MM.1S (cell line): ENCODE measurements at regions not wholly inside any gene's neighbourhood (a gene's known extent, or its start where the extent isn't known, plus 50 kb on each side); places are given as distances from the start of the nearest gene placed in this dataset.

Source experiments
- DNase-seq: peaks from one replicate; pipeline ENCODE4 v3.0.0-alpha.2; 2015
- H2AFZ ChIP-seq: fragments of 300-600 bp; sonication (generic); 2 replicates; pipeline ENCODE4 v1.6.0; 2016; ENCODE audit warnings: antibody characterized with exemption, low read length
- H3F3A ChIP-seq: fragments of 300-600 bp; sonication (generic); 2 replicates; pipeline ENCODE4 v1.6.1; 2016; ENCODE audit warnings: mild to moderate bottlenecking, antibody characterized with exemption, low read length, moderate library complexity, mixed read lengths; ENCODE audit not compliant: insufficient read depth
- H3K27ac ChIP-seq: fragments of 300-600 bp; sonication (generic); 2 replicates; pipeline ENCODE4 v1.5.1; 2016; ENCODE audit warnings: mild to moderate bottlenecking, low read length
- H3K27me3 ChIP-seq: fragments of 300-600 bp; sonication (generic); replicated peaks from 2 replicates; pipeline ENCODE4 v1.6.0; 2016; ENCODE audit warnings: low read length; ENCODE audit not compliant: insufficient read depth
- H3K36me3 ChIP-seq: fragments of 300-600 bp; sonication (generic); replicated peaks from 2 replicates; pipeline ENCODE4 v1.6.1; 2016; ENCODE audit warnings: mild to moderate bottlenecking, low read length, mixed read lengths; ENCODE audit not compliant: insufficient read depth
- H3K4me1 ChIP-seq: fragments of 300-600 bp; sonication (generic); 2 replicates; pipeline ENCODE4 v1.6.1; 2016; ENCODE audit warnings: low read length, mixed read lengths
- H3K4me2 ChIP-seq: fragments of 300-600 bp; sonication (generic); 2 replicates; pipeline ENCODE4 v1.6.0; 2016; ENCODE audit warnings: low read depth, low read length
- H3K4me3 ChIP-seq: fragments of 300-600 bp; sonication (generic); 2 replicates; pipeline ENCODE4 v1.5.1; 2016; ENCODE audit warnings: low read length, mixed read lengths
- H3K79me2 ChIP-seq: fragments of 300-600 bp; sonication (generic); 2 replicates; pipeline ENCODE4 v1.6.1; 2016; ENCODE audit warnings: mixed run types, low read length, mixed read lengths
- H3K9ac ChIP-seq: fragments of 300-600 bp; sonication (generic); 2 replicates; pipeline ENCODE4 v1.6.1; 2016; ENCODE audit warnings: low read length, mixed read lengths
- H3K9me2 ChIP-seq: fragments of 300-600 bp; sonication (generic); replicated peaks from 2 replicates; pipeline ENCODE4 v1.6.1; 2016; ENCODE audit warnings: mild to moderate bottlenecking, low read length, mixed read lengths; ENCODE audit not compliant: insufficient read depth
- H3K9me3 ChIP-seq: fragments of 300-600 bp; sonication (generic); replicated peaks from 2 replicates; pipeline ENCODE4 v1.6.1; 2016; ENCODE audit warnings: mild to moderate bottlenecking, low read length, mixed read lengths; ENCODE audit not compliant: insufficient read depth
- H4K20me1 ChIP-seq: fragments of 300-600 bp; sonication (generic); 2 replicates; pipeline ENCODE4 v1.6.1; 2016; ENCODE audit warnings: mild to moderate bottlenecking, low read length, moderate library complexity, mixed read lengths; ENCODE audit not compliant: insufficient read depth
- EZH2 ChIP-seq: fragments of 300-600 bp; sonication (generic); optimal IDR thresholded peaks from 2 replicates; pipeline ENCODE3; 2017; ENCODE audit warnings: low read depth, mild to moderate bottlenecking, antibody characterized with exemption, low read length, mixed read lengths
- EZH2phosphoT487 ChIP-seq: fragments of 300-600 bp; sonication (generic); IDR thresholded peaks from 2 replicates; pipeline ENCODE4 v1.6.1; 2018; ENCODE audit warnings: antibody characterized with exemption, low read length
- TF ChIP-seq, protein P1 (sequence below): fragments of 300-600 bp; sonication (generic); IDR thresholded peaks from 2 replicates; pipeline ENCODE4 v1.5.1; 2016; ENCODE audit warnings: antibody characterized with exemption, low read length, mixed read lengths

DNA sequence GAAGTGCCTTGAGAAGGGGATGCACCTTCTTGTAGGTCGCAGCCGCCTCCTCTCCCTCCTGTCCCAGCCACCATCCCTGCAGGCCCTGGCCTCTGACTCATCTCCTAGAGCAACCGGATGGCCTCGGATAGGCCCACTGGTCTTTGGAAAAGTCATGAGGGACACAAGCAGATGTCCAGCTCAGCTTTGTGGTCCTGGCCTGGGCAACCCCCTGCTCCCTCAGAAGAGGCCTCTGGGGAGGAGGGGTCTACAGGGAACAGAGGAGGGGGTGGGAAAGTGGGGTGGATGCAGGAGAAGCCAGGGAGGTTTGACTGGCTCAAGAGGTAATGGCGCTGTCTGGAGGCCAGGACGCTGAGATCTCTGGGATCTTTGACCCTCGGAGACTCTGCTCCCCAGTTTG is 259.2 kb upstream of the TLE3 start:
- DNase-seq = no peak
- no peaks in the 10 kb centered on the region for H3K27me3 ChIP-seq
- H4K20me1 ChIP-seq = no peaks in the 10 kb centered on the region
- H3K27ac ChIP-seq = no peak overlapping the region
- H3K4me3 ChIP-seq = no peak overlapping the region
- H3K79me2 ChIP-seq = no peaks in the 10 kb centered on the region
- no peaks in the 10 kb centered on the region for H3F3A ChIP-seq
- no peak overlapping the region for H3K9ac ChIP-seq
- no peaks in the 10 kb centered on the region for H3K9me2 ChIP-seq
- H3K36me3 ChIP-seq = no peaks in the 10 kb centered on the region
- H3K9me3 ChIP-seq = no peaks in the 10 kb centered on the region
- no peak overlapping the region for H3K4me2 ChIP-seq
- no peak overlapping the region for H2AFZ ChIP-seq
- H3K4me1 ChIP-seq = no peaks in the 10 kb centered on the region
- TF ChIP-seq EZH2phosphoT487 = no peak
- TF ChIP-seq, protein P1, sequence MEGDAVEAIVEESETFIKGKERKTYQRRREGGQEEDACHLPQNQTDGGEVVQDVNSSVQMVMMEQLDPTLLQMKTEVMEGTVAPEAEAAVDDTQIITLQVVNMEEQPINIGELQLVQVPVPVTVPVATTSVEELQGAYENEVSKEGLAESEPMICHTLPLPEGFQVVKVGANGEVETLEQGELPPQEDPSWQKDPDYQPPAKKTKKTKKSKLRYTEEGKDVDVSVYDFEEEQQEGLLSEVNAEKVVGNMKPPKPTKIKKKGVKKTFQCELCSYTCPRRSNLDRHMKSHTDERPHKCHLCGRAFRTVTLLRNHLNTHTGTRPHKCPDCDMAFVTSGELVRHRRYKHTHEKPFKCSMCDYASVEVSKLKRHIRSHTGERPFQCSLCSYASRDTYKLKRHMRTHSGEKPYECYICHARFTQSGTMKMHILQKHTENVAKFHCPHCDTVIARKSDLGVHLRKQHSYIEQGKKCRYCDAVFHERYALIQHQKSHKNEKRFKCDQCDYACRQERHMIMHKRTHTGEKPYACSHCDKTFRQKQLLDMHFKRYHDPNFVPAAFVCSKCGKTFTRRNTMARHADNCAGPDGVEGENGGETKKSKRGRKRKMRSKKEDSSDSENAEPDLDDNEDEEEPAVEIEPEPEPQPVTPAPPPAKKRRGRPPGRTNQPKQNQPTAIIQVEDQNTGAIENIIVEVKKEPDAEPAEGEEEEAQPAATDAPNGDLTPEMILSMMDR = no peak
- no peak for TF ChIP-seq EZH2

DNA sequence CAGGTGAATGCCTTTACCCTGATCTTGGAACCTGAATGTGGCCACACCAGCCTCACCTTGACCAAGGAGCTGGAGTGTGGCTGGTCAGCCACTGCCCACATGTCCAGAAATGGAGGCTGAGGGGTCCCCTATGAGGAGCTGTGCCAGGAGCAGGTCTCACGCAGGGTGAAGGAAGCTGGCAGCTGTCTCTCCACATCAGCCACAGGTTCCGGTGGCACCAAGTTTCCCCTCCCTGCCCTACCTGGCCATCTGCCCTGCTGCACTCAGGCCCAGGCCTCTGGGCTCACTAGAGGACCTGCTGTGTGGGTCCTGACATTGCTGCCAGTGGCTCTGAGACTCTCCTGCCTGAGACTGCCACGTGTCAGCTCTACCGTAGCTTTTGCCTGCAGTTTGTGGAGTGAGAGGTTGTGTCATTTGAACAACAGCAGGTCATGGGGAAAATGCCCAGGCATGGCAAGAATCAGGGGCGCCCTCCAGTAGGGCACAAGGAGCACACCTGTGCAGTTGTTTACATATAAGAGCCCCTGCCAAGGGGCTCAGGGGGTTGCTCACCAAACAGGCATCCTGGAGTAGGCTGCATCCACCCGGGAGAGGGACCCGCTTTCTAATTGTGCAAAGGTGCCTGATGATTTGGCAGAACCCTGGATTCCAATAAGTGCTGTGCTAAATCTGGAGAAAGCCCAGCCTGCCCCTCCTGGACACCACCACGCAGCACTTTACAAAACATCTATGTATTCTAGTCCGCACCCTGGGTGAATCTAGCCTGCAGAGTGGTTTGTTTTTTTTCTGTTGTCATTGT is 258.5 kb upstream of the TLE3 start:
- no peak for DNase-seq
- Histone ChIP-seq H3K4me2 (no peak overlapping the region), H4K20me1 (no peaks in the 10 kb centered on the region), H3K36me3 (no peaks in the 10 kb centered on the region), H3K4me3 (no peak overlapping the region), H3K9me3 (no peaks in the 10 kb centered on the region), H3K79me2 (no peaks in the 10 kb centered on the region), H3K4me1 (no peaks in the 10 kb centered on the region), H3K9me2 (no peaks in the 10 kb centered on the region), H3K27ac (no peak overlapping the region), H2AFZ (no peak overlapping the region), H3K9ac (no peak overlapping the region), H3F3A (no peaks in the 10 kb centered on the region), H3K27me3 (no peaks in the 10 kb centered on the region)
- no peak for TF ChIP-seq EZH2
- TF ChIP-seq, protein P1 = no peak
- no peak for TF ChIP-seq EZH2phosphoT487

DNA sequence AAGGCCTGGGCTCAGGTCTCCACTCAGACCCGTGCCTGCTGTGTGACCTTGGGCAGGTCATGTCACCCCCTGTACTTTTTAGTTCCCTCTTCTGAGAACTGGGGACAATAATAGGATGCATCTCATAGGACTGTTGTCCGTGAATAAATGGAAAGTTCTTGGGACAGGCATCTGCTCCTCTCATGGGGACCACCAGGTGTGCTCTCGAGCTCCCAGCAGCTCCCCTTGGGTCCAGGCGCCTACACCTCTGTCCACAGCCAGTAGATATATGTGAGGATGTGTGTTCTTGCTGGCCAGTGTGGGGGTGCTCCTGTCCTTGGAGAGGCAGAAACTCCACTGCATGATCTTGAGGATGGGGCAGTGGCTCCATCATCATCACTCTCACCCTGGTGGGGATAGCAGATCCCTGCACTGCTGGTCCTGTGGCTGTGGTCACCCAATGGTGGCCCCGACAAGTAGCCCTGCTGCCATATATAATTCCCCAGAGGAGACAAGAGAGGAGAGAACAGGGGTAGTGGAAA is 257.6 kb upstream of the TLE3 start:
- H3K9me2 ChIP-seq = no peaks in the 10 kb centered on the region
- no peak overlapping the region for H3K4me2 ChIP-seq
- H3K79me2 ChIP-seq = no peaks in the 10 kb centered on the region
- no peak for TF ChIP-seq EZH2phosphoT487
- TF ChIP-seq EZH2 = no peak
- TF ChIP-seq, protein P1 = no peak
- no peak overlapping the region for H2AFZ ChIP-seq
- no peaks in the 10 kb centered on the region for H3K9me3 ChIP-seq
- no peaks in the 10 kb centered on the region for H3K4me1 ChIP-seq
- H3K9ac ChIP-seq = no peak overlapping the region
- H3K36me3 ChIP-seq = no peaks in the 10 kb centered on the region
- no peak for DNase-seq
- H4K20me1 ChIP-seq = no peaks in the 10 kb centered on the region
- no peak overlapping the region for H3K4me3 ChIP-seq
- H3K27me3 ChIP-seq = no peaks in the 10 kb centered on the region
- H3K27ac ChIP-seq = no peak overlapping the region
- no peaks in the 10 kb centered on the region for H3F3A ChIP-seq
